ENCODE measurements at regions not wholly inside any gene's neighbourhood (a gene's known extent, or its start where the extent isn't known, plus 50 kb on each side); places are given as distances from the start of the nearest gene placed in this dataset.

GRCh38 chr3:82030916-82031315 is 269.5 kb upstream of the GBE1 start:
- 46 to 82% methylated on average over 5 of the region's 5 CpGs for WGBS, 2 donors

GRCh38 chr3:82022836-82023235 is 261.4 kb upstream of the GBE1 start:
- Histone ChIP-seq H3K36me3 (no peaks in the 10 kb centered on the region), H3K4me1 (no peaks in the 10 kb centered on the region), H3K27ac (no peak overlapping the region), H3K4me3 (no peak overlapping the region), H3K9me3 (no peaks in the 10 kb centered on the region), H3K27me3 (no peaks in the 10 kb centered on the region)
- 46 to 51% methylated on average over 3 of the region's 3 CpGs for WGBS, 2 donors
- no peak for TF ChIP-seq POLR2A (IDR thresholded peaks at IDR 0.05)
- no peak for TF ChIP-seq CTCF (IDR thresholded peaks at IDR 0.05)
- intact Hi-C loops (cut with DNase I): no loop called here
- no peak for DNase-seq

More at GRCh38 chr3:82030916-82031315, 269.5 kb upstream of the GBE1 start:
- no peak overlapping the region for H3K27ac ChIP-seq
- no peak for TF ChIP-seq POLR2A (IDR thresholded peaks at IDR 0.05)
- no peak for TF ChIP-seq CTCF (IDR thresholded peaks at IDR 0.05)
- no peak for DNase-seq
- no peaks in the 10 kb centered on the region for H3K4me1 ChIP-seq
- no peaks in the 10 kb centered on the region for H3K36me3 ChIP-seq
- no peaks in the 10 kb centered on the region for H3K9me3 ChIP-seq
- H3K4me3 ChIP-seq: no peak overlapping the region
- H3K27me3 ChIP-seq: no peaks in the 10 kb centered on the region
- intact Hi-C loops (cut with DNase I): no loop called here

GRCh38 chr3:82020282-82020681 is 258.8 kb upstream of the GBE1 start:
- H3K9me3 ChIP-seq: no peaks in the 10 kb centered on the region
- no peak overlapping the region for H3K4me3 ChIP-seq
- no peaks in the 10 kb centered on the region for H3K4me1 ChIP-seq
- DNase-seq: no peak
- 38 to 55% methylated on average over 3 of the region's 3 CpGs for whole genome bisulfite sequencing, 2 donors
- H3K36me3 ChIP-seq: no peaks in the 10 kb centered on the region
- H3K27ac ChIP-seq: no peak overlapping the region
- TF ChIP-seq CTCF (IDR thresholded peaks at IDR 0.05): no peak
- no peaks in the 10 kb centered on the region for H3K27me3 ChIP-seq
- intact Hi-C loops (cut with DNase I): no loop called here

GRCh38 chr3:82015241-82015640 is 253.8 kb upstream of the GBE1 start:
- intact Hi-C loops (cut with DNase I): no loop called here
- H3K4me3 ChIP-seq: no peak overlapping the region
- H3K27me3 ChIP-seq: no peaks in the 10 kb centered on the region
- H3K4me1 ChIP-seq: no peaks in the 10 kb centered on the region
- no peak for TF ChIP-seq CTCF (IDR thresholded peaks at IDR 0.05)
- no peak for TF ChIP-seq POLR2A (IDR thresholded peaks at IDR 0.05)
- H3K27ac ChIP-seq: no peak overlapping the region
- no peak for DNase-seq
- 71 to 100% methylated on average over 1 of the region's 1 CpG for WGBS, 2 donors
- H3K36me3 ChIP-seq: no peaks in the 10 kb centered on the region
- H3K9me3 ChIP-seq: no peaks in the 10 kb centered on the region

GRCh38 chr3:82012775-82013174 is 251.3 kb upstream of the GBE1 start:
- Histone ChIP-seq H3K4me1 (no peaks in the 10 kb centered on the region), H3K27me3 (no peaks in the 10 kb centered on the region), H3K27ac (no peak overlapping the region), H3K4me3 (no peak overlapping the region), H3K36me3 (no peaks in the 10 kb centered on the region), H3K9me3 (peaks cover 0 to under 1% (median 0%) of the 10 kb centered on the region in 3 donors)
- DNase-seq: no peak
- intact Hi-C loops (cut with DNase I): no loop called here
- peak in 1 of 6 experiments; percentile 40 for TF ChIP-seq CTCF (IDR thresholded peaks at IDR 0.05)
- TF ChIP-seq POLR2A (IDR thresholded peaks at IDR 0.05): no peak
